GM19328 (cell line): ENCODE measurements at regions not wholly inside any gene's neighbourhood (a gene's known extent, or its start where the extent isn't known, plus 50 kb on each side); places are given as distances from the start of the nearest gene placed in this dataset.

Source experiments
- ATAC-seq: cut with Tn5 transposase; IDR thresholded peaks from one replicate; pipeline ENCODE4 v1.9.1; 2021; ENCODE audit warnings: mild to moderate bottlenecking, moderate library complexity; ENCODE audit not compliant: unreplicated experiment

DNA sequence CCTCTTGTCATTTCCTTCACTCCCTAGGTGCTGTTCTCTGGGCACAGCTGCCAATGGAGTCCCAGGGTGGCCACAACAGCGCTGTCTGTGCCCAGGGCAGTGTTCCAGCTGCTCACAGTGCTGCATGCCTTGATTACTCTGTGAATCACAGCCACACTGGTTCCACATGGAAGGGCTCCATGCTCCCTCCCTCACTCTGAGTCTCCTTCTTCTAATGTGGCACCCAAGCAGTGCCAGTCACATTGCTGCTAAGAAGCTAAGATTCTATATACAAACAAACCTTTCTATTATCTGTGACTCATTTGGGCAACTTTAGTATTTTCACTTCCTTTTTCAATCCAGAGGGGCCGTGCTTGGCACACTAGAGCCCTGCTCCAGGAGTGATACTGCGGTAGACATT lies 248.7 kb downstream of the TDRD3 start:
- ATAC-seq: no peak

DNA sequence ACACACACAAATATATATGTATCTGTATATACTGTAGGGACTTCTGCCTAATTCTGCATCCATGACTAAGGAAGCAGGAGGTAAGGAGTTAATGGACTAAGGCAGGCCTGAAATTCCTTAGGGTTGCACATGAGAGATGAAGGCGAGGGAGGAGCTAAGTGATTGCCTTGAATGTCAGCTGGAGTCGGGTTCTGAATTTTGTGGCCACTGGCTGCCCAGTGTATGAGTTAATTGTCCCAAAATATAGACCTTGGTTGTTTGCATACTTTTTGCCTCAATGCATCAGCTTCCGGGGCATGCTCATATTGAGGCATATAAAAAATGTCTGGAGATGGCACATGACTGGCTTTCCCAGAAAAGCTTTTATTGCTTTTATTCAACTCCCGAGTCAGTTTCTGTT lies 245.5 kb downstream of the TDRD3 start:
- no peak for ATAC-seq

- ATAC-seq: no peak
Measured at GRCh38 chr13:60629158-60629557, 232.1 kb downstream of the TDRD3 start.

DNA sequence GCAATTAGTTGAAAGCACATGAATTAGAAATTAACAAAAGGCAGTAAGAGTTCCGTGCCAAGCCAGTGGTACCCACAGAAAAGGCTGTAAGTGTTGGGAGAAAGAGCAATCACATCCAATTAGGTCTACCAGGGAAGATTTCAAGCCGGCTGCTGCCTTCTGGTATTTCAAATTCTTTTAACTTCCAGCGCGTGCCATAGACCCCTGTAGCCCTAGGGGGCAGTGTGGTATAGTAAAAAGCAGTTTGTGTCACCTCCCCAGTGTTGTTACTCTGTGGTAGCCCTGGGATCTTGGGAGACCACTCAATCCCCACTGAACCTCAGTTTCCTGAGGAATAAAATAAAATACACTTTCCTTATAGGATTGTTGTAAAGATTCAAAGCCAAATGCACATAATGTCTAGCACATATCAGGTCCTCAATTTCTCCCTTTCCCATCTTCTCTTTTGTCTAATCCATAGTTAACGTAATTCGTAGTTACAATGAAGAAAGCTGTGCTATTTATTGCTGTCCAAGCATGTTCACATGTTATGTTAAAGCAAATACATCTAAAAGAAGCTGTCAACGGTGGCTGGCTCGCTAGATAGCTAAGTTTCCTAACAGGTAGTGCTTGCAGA lies 230.2 kb downstream of the TDRD3 start:
- peak; percentile 65 for ATAC-seq
